ENCODE measurements at regions not wholly inside any gene's neighbourhood (a gene's known extent, or its start where the extent isn't known, plus 50 kb on each side); places are given as distances from the start of the nearest gene placed in this dataset.

- ChIA-PET POLR2A (ENCODE audit: partially characterized antibody) (no interaction called here), CTCF (ENCODE audit: partially characterized antibody) (interaction anchor here (0.8 to 3.5 kb wide), 2 partner anchors 13 to 211 kb away, joined by 4 to 12 read pairs; no protein-coding TSS in a partner anchor)
- Histone ChIP-seq H3K79me1 (ENCODE audit: low read depth, low read length) (no peaks in the 10 kb centered on the region), H3K14ac (ENCODE audit: insufficient read length) (no peak overlapping the region), H2BK20ac (ENCODE audit: low read length) (no peak overlapping the region), H3K4me3 (ENCODE audit: extremely low read depth in 1 of 4, insufficient read depth in 2 of 4, low read depth in 3 of 4, low read length in 4 of 4) (no peak overlapping the region), H3K27ac (ENCODE audit: low read depth, low read length) (no peak overlapping the region), H2AFZ (ENCODE audit: low read length) (no peak overlapping the region), H3K9ac (replicated peaks in 1 of 4; ENCODE audit: extremely low read depth in 1 of 4, low read depth in 3 of 4, low read length in 3 of 4) (no peak overlapping the region), H3K23me2 (ENCODE audit: low read depth, low read length) (no peaks in the 10 kb centered on the region), H4K5ac (ENCODE audit: insufficient read length, low read depth, low read length) (no peak overlapping the region), H2BK15ac (ENCODE audit: low read length) (no peak overlapping the region), H3K4ac (replicated peaks; ENCODE audit: insufficient read length, low read depth, low read length) (no peak overlapping the region), H3K27me3 (replicated peaks in 1 of 4; ENCODE audit: control insufficient read depth in 3 of 4, extremely low read depth in 1 of 4, insufficient read depth in 3 of 4, low read length in 3 of 4) (peaks cover 0 to 9% (median 2%) of the 10 kb centered on the region in 4 experiments; a peak in 4 of 7 replicates), H3K4me1 (replicated peaks in 1 of 4; ENCODE audit: control insufficient read depth in 3 of 4, insufficient read depth in 4 of 4, low read length in 3 of 4) (no peaks in the 10 kb centered on the region), H2BK120ac (replicated peaks; ENCODE audit: low read depth, low read length) (no peak overlapping the region), H2BK5ac (ENCODE audit: low read depth, low read length) (no peak overlapping the region), H4K20me1 (replicated peaks in 1 of 2; ENCODE audit: control insufficient read depth in 1 of 2, insufficient read depth in 2 of 2, low read length in 2 of 2) (no peaks in the 10 kb centered on the region), H3K79me2 (ENCODE audit: control insufficient read depth in 1 of 2, insufficient read depth in 2 of 2, low read length in 2 of 2) (no peaks in the 10 kb centered on the region), H4K91ac (replicated peaks; ENCODE audit: insufficient read length, low read length) (no peak overlapping the region), H2AK5ac (ENCODE audit: low read depth, low read length) (no peak overlapping the region), H3K9me3 (ENCODE audit: insufficient read depth in 2 of 2, low read depth in 1 of 2, low read length in 1 of 2) (no peaks in the 10 kb centered on the region), H3K56ac (replicated peaks; ENCODE audit: insufficient read length, low read depth, low read length) (no peak overlapping the region), H4K8ac (ENCODE audit: extremely low read depth, insufficient read depth, low read length) (no peak overlapping the region), H3K4me2 (ENCODE audit: insufficient read depth in 1 of 2, low read depth in 2 of 2, low read length in 2 of 2) (no peak overlapping the region), H2BK12ac (ENCODE audit: low read depth, low read length) (no peak overlapping the region), H3K18ac (ENCODE audit: extremely low read depth, low read length) (no peak overlapping the region), H3K23ac (ENCODE audit: insufficient read length) (no peak overlapping the region), H3K36me3 (ENCODE audit: control insufficient read depth in 2 of 4, insufficient read depth in 4 of 4, low read length in 3 of 4) (no peaks in the 10 kb centered on the region)
- no peak for TF ChIP-seq POLR2AphosphoS5 (IDR thresholded peaks at IDR 0.05; ENCODE audit: low read depth, low read length)
- TF ChIP-seq, protein P1, sequence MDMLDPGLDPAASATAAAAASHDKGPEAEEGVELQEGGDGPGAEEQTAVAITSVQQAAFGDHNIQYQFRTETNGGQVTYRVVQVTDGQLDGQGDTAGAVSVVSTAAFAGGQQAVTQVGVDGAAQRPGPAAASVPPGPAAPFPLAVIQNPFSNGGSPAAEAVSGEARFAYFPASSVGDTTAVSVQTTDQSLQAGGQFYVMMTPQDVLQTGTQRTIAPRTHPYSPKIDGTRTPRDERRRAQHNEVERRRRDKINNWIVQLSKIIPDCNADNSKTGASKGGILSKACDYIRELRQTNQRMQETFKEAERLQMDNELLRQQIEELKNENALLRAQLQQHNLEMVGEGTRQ (IDR thresholded peaks at IDR 0.05; ENCODE audit: low read length), result no peak
- no peak for TF ChIP-seq SIN3A (conservative IDR thresholded peaks at IDR 0.05 in 1 of 2, IDR thresholded peaks at IDR 0.05 in 1 of 2; ENCODE audit: low read depth in 1 of 2, low read length in 2 of 2)
- TF ChIP-seq, protein P2, sequence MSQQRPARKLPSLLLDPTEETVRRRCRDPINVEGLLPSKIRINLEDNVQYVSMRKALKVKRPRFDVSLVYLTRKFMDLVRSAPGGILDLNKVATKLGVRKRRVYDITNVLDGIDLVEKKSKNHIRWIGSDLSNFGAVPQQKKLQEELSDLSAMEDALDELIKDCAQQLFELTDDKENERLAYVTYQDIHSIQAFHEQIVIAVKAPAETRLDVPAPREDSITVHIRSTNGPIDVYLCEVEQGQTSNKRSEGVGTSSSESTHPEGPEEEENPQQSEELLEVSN (IDR thresholded peaks at IDR 0.05), result no peak
- TF ChIP-seq JUN (IDR thresholded peaks at IDR 0.05; ENCODE audit: low read depth, low read length), result no peak
- TF ChIP-seq GABPA (IDR thresholded peaks at IDR 0.05; ENCODE audit: borderline replicate concordance, insufficient read depth, low read length), result no peak
- no peak for TF ChIP-seq ZNF274 (IDR thresholded peaks at IDR 0.05; ENCODE audit: borderline replicate concordance, extremely low read depth, low read length)
- TF ChIP-seq, protein P3, sequence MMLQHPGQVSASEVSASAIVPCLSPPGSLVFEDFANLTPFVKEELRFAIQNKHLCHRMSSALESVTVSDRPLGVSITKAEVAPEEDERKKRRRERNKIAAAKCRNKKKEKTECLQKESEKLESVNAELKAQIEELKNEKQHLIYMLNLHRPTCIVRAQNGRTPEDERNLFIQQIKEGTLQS (IDR thresholded peaks at IDR 0.05; ENCODE audit: insufficient read depth, low read depth, low read length), result no peak
- TF ChIP-seq SRF (IDR thresholded peaks at IDR 0.05; ENCODE audit: low read depth, low read length), result no peak
- TF ChIP-seq EP300 (IDR thresholded peaks at IDR 0.05; ENCODE audit: borderline replicate concordance in 1 of 2, low read depth in 2 of 2, low read length in 2 of 2), result no peak
- TF ChIP-seq CBX8 (IDR thresholded peaks at IDR 0.05; ENCODE audit: borderline replicate concordance, low read depth, low read length), result no peak
- no peak for TF ChIP-seq SIX5 (IDR thresholded peaks at IDR 0.05; ENCODE audit: low read depth, low read length)
- 84% methylated on average over 10 of the region's 10 CpGs; no CpG with 5 or more reads in 1 of the 2 experiments for WGBS, 2 experiments (ENCODE audit: extremely low coverage in 1 of 2, insufficient coverage in 1 of 2, insufficient read length in 1 of 2, insufficient replicate concordance in 2 of 2, low coverage in 1 of 2, low lambda C conversion rate in 2 of 2, missing lambda C conversion rate in 1 of 2)
- FAIRE-seq (no peak), DNase-seq (ENCODE audit: low read depth in 1 of 2, low spot score in 2 of 2) (no peak)
Observed at GRCh38 chr12:130258863-130259262, 78.8 kb upstream of the PIWIL1 start.

All from H1 (cell line).